ENCODE measurements at regions not wholly inside any gene's neighbourhood (a gene's known extent, or its start where the extent isn't known, plus 50 kb on each side); places are given as distances from the start of the nearest gene placed in this dataset.

GRCh38 chr3:165336786-165337185 is 140.6 kb upstream of the SLITRK3 start:
- WGBS, 3 donors, result 24 to 35% (median 30%) methylated on average over 1 of the region's 1 CpG
- Histone ChIP-seq H3K27ac (no peak overlapping the region), H3K27me3 (no peaks in the 10 kb centered on the region), H3K9me3 (no peaks in the 10 kb centered on the region), H3K4me3 (no peak overlapping the region), H3K4me1 (ENCODE audit: insufficient read depth) (no peaks in the 10 kb centered on the region), H3K36me3 (no peaks in the 10 kb centered on the region)
- intact Hi-C loops (cut with DNase I), result no loop called here
- no peak for DNase-seq
- TF ChIP-seq EP300 (IDR thresholded peaks at IDR 0.05) (no peak), POLR2A (IDR thresholded peaks at IDR 0.05) (no peak)
- TF ChIP-seq, protein P1, sequence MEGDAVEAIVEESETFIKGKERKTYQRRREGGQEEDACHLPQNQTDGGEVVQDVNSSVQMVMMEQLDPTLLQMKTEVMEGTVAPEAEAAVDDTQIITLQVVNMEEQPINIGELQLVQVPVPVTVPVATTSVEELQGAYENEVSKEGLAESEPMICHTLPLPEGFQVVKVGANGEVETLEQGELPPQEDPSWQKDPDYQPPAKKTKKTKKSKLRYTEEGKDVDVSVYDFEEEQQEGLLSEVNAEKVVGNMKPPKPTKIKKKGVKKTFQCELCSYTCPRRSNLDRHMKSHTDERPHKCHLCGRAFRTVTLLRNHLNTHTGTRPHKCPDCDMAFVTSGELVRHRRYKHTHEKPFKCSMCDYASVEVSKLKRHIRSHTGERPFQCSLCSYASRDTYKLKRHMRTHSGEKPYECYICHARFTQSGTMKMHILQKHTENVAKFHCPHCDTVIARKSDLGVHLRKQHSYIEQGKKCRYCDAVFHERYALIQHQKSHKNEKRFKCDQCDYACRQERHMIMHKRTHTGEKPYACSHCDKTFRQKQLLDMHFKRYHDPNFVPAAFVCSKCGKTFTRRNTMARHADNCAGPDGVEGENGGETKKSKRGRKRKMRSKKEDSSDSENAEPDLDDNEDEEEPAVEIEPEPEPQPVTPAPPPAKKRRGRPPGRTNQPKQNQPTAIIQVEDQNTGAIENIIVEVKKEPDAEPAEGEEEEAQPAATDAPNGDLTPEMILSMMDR (IDR thresholded peaks at IDR 0.05), result no peak

Measured in ovary (tissue), 7 donors.